HL-60 (cell line): ENCODE measurements at regions not wholly inside any gene's neighbourhood (a gene's known extent, or its start where the extent isn't known, plus 50 kb on each side); places are given as distances from the start of the nearest gene placed in this dataset.

Experiments
- DNase-seq, 2 experiments: peaks; one replicate each; pipeline ENCODE4 v3.0.0-alpha.2; 2010 to 2020; ENCODE audit warnings: low read depth in 1 of 2, low spot score in 1 of 2
- H3K27ac ChIP-seq: fragments of 250-450 bp; sonication (Bioruptor Pico); replicated peaks from 2 replicates; pipeline ENCODE4 v1.5.1; 2020; ENCODE audit warnings: mild to moderate bottlenecking, moderate library complexity
- H3K27me3 ChIP-seq: fragments of 250-450 bp; sonication (Bioruptor Pico); 2 replicates; pipeline ENCODE4 v1.5.1; 2021; ENCODE audit warnings: mild to moderate bottlenecking, moderate library complexity; ENCODE audit not compliant: insufficient read depth, poor library complexity, severe bottlenecking
- H3K4me3 ChIP-seq: replicated peaks from 2 replicates; pipeline ENCODE4 v1.5.1; 2011; ENCODE audit warnings: mild to moderate bottlenecking, control low read depth, low read length; ENCODE audit not compliant: insufficient read depth
- GABPA ChIP-seq: IDR thresholded peaks from 2 replicates; pipeline ENCODE4 v1.6.1; 2012; ENCODE audit warnings: low read depth
- POLR2AphosphoS5 ChIP-seq: IDR thresholded peaks from 2 replicates; pipeline ENCODE4 v1.6.1; 2012; ENCODE audit warnings: low read depth
- SPI1 ChIP-seq: IDR thresholded peaks from 2 replicates; pipeline ENCODE4 v1.6.1; 2012; ENCODE audit warnings: low read depth, mild to moderate bottlenecking, borderline replicate concordance
- TF ChIP-seq, protein P1 (sequence below): IDR thresholded peaks from 2 replicates; pipeline ENCODE4 v1.6.1; 2012; ENCODE audit warnings: low read depth; ENCODE audit not compliant: insufficient replicate concordance
- TF ChIP-seq, protein P2 (sequence below): IDR thresholded peaks from one replicate; pipeline ENCODE4 v1.5.1; 2011; ENCODE audit warnings: low read length, control low read depth, inconsistent platforms; ENCODE audit not compliant: insufficient read depth

GRCh38 chr5:111673891-111674626 is 82.9 kb downstream of the NREP start:
- Histone ChIP-seq H3K27me3 (no peaks in the 10 kb centered on the region), H3K27ac (no peak overlapping the region), H3K4me3 (no peak overlapping the region)
- TF ChIP-seq POLR2AphosphoS5 (no peak), GABPA (no peak), SPI1 (no peak)
- TF ChIP-seq, protein P1, sequence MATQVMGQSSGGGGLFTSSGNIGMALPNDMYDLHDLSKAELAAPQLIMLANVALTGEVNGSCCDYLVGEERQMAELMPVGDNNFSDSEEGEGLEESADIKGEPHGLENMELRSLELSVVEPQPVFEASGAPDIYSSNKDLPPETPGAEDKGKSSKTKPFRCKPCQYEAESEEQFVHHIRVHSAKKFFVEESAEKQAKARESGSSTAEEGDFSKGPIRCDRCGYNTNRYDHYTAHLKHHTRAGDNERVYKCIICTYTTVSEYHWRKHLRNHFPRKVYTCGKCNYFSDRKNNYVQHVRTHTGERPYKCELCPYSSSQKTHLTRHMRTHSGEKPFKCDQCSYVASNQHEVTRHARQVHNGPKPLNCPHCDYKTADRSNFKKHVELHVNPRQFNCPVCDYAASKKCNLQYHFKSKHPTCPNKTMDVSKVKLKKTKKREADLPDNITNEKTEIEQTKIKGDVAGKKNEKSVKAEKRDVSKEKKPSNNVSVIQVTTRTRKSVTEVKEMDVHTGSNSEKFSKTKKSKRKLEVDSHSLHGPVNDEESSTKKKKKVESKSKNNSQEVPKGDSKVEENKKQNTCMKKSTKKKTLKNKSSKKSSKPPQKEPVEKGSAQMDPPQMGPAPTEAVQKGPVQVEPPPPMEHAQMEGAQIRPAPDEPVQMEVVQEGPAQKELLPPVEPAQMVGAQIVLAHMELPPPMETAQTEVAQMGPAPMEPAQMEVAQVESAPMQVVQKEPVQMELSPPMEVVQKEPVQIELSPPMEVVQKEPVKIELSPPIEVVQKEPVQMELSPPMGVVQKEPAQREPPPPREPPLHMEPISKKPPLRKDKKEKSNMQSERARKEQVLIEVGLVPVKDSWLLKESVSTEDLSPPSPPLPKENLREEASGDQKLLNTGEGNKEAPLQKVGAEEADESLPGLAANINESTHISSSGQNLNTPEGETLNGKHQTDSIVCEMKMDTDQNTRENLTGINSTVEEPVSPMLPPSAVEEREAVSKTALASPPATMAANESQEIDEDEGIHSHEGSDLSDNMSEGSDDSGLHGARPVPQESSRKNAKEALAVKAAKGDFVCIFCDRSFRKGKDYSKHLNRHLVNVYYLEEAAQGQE, result no peak
- TF ChIP-seq, protein P2, sequence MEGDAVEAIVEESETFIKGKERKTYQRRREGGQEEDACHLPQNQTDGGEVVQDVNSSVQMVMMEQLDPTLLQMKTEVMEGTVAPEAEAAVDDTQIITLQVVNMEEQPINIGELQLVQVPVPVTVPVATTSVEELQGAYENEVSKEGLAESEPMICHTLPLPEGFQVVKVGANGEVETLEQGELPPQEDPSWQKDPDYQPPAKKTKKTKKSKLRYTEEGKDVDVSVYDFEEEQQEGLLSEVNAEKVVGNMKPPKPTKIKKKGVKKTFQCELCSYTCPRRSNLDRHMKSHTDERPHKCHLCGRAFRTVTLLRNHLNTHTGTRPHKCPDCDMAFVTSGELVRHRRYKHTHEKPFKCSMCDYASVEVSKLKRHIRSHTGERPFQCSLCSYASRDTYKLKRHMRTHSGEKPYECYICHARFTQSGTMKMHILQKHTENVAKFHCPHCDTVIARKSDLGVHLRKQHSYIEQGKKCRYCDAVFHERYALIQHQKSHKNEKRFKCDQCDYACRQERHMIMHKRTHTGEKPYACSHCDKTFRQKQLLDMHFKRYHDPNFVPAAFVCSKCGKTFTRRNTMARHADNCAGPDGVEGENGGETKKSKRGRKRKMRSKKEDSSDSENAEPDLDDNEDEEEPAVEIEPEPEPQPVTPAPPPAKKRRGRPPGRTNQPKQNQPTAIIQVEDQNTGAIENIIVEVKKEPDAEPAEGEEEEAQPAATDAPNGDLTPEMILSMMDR, result no peak
- DNase-seq, result no peak

DNA sequence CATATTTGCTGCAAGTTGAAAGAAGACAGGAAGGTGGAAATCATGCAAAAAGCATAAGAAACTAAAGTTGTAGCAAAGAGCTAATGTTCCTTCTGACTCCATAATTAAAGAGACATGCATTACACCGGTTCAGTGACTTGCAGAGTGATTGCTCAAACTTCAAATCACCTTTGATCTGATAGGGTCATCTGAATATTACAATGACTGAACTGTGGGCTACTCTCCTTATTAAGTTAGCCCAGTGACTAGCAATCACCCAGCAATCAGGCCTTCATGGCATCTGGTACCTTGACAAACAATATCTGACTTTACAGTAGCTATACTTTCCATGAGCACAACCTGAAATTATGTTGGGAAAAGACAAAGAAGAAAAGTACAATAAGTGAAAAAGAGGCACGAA is 84.9 kb downstream of the NREP start:
- Histone ChIP-seq H3K27me3 (no peaks in the 10 kb centered on the region), H3K27ac (no peak overlapping the region), H3K4me3 (no peak overlapping the region)
- no peak for DNase-seq
- TF ChIP-seq SPI1 (no peak), POLR2AphosphoS5 (no peak), GABPA (no peak)
- TF ChIP-seq, protein P2, result no peak
- TF ChIP-seq, protein P1, result no peak

DNA sequence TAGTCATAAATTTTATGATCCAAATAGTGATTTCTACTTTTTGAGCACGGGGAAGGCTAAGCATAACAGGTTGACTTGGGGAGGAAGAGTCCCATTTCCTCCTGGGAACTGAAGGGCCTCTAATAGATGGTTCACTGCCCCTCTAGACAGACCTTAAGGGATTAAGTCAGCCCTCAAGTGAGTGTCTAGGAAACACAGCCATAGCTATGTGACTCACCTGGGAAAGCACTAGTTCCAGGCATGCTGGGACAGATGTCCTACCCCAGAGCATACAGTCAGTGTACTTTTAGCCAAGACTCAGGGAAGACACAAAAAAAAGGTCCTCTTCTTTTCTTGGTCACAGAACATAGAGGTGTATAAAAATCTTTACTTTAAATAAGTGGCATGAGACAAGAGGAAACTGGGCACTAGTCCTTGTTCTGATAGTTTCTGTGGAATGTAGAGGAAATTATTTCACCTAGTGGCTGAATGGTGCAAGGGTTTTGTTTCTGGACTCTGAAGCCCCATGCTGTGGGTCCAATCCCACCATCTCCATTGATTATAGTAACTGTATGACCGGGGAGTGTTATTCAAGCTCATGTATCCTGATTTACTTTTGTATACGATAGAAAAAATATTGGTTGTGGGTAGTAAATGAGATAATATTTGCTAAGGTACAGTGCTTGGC is 86.0 kb downstream of the NREP start:
- no peak overlapping the region for H3K27ac ChIP-seq
- H3K27me3 ChIP-seq, result no peaks in the 10 kb centered on the region
- TF ChIP-seq, protein P1, result no peak
- TF ChIP-seq GABPA (no peak), SPI1 (no peak), POLR2AphosphoS5 (no peak)
- TF ChIP-seq, protein P2, result no peak
- no peak overlapping the region for H3K4me3 ChIP-seq
- DNase-seq, result no peak
